DMS53 (cell line): ENCODE measurements at regions not wholly inside any gene's neighbourhood (a gene's known extent, or its start where the extent isn't known, plus 50 kb on each side); places are given as distances from the start of the nearest gene placed in this dataset.

Experiments used
- DNase-seq: peaks from one replicate; lab custom pipeline; 2025; lab: John Stamatoyannopoulos, UW

DNA sequence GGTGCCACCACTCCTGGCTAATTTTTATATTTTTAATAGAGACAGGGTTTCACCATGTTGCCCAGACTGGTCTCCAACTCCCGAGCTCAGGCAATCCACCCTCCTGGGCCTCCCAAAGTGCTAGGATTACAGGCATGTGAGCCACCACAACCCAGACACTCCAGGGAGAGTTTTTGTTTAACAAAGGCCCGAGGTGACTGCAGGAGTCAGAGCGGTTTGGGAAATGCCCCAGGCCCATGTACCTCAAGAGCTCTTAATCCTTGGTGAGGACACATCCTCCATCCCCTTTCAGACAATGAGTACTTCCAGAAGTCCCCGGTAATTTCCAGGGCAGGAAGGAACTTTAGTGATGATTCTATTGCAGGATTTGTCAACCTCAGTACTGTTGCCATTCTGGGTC is 176.0 kb downstream of the ESRRB start:
- no peak for DNase-seq

GRCh38 chr14:76564471-76565422 is 188.8 kb downstream of the ESRRB start:
- peak; percentile 15 for DNase-seq

DNA sequence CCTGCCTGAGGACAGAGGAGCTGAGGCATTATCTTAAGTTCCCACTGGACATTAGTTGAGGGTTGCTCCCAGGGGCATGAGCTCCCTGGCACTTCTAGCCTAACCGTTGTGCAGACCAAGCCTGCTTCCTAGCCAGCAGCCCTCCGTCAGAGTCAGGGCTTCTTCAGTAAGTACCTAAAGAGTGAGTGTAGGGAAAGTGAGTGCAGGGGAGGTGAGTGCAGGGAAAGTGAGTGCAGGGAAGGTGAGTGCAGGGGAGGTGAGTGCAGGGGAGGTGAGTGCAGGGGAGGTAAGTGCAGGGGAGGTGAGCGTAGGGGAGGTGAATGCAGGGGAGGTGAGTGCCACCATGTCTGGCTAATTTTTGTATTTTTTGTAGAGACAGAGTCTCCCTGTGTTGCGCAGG is 190.5 kb downstream of the ESRRB start:
- DNase-seq = no peak

- DNase-seq = peak; percentile 14
Observed at GRCh38 chr14:76574416-76575095, 186.7 kb upstream of the VASH1 start.

- no peak for DNase-seq
Observed at GRCh38 chr14:76575108-76575507, 186.2 kb upstream of the VASH1 start.

- peak; percentile 30 for DNase-seq
Observed at GRCh38 chr14:76576047-76576741, 185.1 kb upstream of the VASH1 start.

- no peak for DNase-seq
Observed at GRCh38 chr14:76577090-76577489, 184.2 kb upstream of the VASH1 start.

DNA sequence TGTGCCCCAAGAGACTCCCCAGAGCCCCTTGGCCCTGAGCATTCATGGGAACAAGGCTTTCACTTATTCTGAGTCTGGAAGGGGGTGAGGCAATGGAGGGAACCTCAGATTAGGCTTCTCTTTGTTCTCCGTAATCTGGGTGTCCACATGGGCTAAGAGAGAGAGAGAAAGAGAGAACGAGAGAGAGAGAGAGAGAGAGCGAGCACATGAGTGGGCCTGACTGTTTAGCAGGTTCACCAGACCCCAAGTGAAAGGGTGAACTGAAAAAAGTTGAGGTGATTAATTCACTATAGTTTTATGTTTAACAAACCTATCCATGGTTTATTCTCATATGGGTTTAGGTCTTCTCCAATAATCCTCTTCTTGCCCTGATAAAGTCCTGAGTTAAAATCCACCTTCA is 183.4 kb upstream of the VASH1 start:
- no peak for DNase-seq

GRCh38 chr14:76580399-76580798 is 180.9 kb upstream of the VASH1 start:
- DNase-seq = no peak

GRCh38 chr14:76580967-76581366 is 180.3 kb upstream of the VASH1 start:
- no peak for DNase-seq

DNA sequence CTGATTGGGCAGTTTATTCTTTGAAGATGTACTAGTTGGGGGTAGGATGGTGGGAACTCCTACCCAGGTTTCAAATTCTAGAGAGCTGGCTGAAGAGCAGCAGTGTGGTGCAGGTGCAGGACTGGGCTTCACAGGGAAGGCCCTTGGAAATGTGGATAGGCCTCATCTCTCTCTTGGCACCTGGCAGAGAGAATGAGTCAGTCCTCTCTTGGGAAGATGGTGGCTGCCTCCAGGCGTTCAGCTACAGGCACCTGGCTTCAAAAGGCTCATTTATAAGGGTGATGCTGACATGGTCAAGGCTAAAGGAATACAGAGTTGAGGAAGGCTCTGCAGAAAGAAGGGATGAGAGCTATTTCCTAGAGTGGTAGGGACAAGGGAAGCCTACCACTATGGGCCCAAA is 179.7 kb upstream of the VASH1 start:
- DNase-seq = peak; percentile 32

DNA sequence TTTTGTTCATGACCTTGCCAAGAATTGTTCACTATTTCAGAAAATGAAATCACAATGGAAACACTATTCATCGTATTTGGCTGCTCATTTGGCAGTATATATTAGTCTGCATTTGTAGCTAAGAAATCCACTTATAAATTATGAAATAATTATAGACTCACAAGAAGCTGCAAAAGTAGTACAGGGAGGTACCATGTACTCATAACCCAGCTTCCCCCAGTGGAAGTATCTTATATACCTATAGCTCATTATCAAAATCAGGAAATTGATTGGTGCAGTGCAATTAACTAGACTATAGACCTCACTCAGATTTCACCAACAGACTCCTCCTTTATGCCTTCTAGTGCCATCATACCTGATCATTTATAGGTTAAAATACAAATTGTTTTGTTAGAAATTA is 178.8 kb upstream of the VASH1 start:
- no peak for DNase-seq

- DNase-seq = no peak
Observed at GRCh38 chr14:76583174-76583573, 178.1 kb upstream of the VASH1 start.

GRCh38 chr14:76583805-76584204 is 177.5 kb upstream of the VASH1 start:
- DNase-seq = no peak

GRCh38 chr14:76584271-76584702 is 177.0 kb upstream of the VASH1 start:
- no peak for DNase-seq

- no peak for DNase-seq
Observed at GRCh38 chr14:76585616-76586015, 175.7 kb upstream of the VASH1 start.

GRCh38 chr14:76589246-76589645 is 172.0 kb upstream of the VASH1 start:
- DNase-seq = no peak

DNA sequence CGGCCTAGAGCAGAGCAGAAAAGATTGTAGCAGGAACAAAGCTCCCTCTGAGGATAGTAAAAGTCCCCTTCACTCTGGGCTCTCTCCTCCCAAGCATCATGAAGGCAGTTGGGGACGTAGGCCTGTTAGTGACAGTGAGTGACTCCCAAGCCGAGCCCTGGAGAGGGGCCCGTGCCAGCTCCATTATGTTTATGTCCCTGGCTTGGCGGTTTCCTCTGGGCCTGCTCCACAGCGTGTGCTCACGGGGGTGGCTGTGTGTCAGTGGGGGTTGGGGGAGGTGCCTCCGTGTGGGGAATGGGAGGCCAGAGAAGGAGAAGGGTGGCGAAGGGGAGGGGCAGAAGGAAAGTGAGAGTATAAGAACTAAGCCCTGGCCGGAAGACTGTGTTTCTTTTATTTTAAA is 170.0 kb upstream of the VASH1 start:
- DNase-seq = no peak

- DNase-seq = no peak
Observed at GRCh38 chr14:76595266-76595665, 166.0 kb upstream of the VASH1 start.

DNA sequence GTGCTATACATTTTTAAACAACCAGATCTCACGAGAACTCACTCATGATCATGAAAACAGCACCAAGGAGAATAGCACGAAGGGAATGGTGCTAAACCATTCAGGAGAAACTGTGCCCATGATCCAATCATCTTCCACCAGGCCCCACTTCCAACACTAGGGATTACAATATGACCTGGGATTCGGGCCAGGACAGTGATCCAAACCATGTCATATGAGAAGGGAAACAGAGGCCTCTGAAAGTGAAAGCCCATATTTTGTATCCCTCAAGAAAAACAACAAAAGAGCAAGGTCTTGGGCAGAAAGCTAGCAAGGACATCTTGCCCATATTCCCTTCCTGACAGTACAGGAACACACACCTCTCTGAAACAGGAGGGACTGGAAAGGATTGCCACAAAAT is 163.9 kb upstream of the VASH1 start:
- no peak for DNase-seq

- no peak for DNase-seq
Observed at GRCh38 chr14:76599141-76599540, 162.1 kb upstream of the VASH1 start.

DNA sequence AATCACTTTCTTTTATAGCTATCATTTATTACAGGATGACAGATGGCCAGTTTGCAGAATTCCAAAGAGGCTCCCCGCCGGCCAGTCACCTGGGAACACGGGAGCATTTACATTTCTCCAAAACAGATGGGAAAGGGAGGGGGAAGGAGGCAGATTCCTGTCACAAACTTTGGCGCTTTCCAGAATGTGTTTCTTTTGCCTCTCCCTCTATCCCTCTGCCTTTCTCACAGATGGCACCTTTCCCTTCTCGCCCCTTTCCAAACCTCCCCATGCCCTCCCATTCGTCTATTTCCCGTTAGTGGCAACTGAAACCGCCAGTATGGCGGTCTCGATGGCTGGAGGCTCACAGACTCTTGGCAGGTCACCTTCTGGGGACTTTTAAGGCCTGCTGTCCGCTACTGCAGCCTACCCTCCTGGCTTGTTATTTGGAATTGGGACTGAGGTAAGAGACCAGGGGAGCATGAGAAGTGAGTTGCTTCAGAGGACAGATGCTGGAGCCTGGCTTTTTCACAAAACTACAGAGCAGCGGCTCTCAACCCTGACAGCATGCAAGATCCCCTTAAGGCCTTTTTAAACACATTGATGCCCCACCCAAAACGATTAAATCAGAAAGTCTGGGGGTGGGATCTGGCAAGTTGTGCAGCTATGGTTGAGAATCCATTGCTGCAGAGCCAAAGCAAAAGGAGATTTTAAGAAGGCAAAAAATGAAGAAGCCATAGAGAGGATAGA is 161.5 kb upstream of the VASH1 start:
- no peak for DNase-seq
